ENCODE measurements at regions not wholly inside any gene's neighbourhood (a gene's known extent, or its start where the extent isn't known, plus 50 kb on each side); places are given as distances from the start of the nearest gene placed in this dataset.
"Not testable (repeated sequence)": the region's sequence is repeated elsewhere in the genome, so short reads cannot be mapped to it uniquely, and the experiment has no call there.

DNA sequence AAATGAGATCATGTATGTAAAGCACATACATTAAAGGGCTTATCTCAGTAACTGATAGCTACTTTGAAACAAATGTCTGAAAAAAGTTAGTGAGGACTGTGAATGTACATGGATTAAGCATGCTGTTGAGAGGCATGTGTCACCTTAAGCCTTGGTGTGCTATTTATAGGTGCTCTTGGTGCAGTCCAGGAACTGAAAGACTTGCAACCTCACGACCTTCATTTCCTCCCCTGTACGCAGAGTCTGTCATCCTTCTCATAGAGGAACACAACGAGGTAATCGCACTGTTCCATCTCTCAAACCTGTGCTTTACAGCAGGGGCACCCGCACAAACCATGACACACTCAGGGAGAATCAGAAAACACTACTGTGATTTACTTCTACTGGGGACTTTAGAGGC is 65.6 kb downstream of the UFM1 start:
- DNase-seq (ENCODE audit: low read depth in 2 of 3, low spot score in 1 of 3), result no peak

DNA sequence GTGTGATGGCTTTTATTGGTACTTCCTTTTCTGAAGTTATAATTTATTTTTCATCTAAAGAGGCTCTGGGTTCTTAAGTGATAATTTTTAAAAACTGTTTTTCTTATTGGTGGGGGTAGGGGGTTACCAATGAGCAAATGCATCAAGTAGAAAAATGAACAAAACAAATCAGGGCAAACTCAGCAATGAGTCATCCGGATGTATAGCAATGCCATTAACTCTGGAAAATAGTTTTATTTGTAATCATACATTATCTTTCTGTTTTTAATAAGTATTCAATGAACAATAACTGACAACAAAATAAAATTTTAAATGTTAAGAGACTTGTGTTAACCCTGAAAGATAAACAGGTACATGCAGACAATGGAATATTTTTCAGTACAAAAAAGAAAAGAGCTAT is 67.6 kb downstream of the UFM1 start:
- DNase-seq (ENCODE audit: low read depth in 2 of 3, low spot score in 1 of 3), result no peak

DNA sequence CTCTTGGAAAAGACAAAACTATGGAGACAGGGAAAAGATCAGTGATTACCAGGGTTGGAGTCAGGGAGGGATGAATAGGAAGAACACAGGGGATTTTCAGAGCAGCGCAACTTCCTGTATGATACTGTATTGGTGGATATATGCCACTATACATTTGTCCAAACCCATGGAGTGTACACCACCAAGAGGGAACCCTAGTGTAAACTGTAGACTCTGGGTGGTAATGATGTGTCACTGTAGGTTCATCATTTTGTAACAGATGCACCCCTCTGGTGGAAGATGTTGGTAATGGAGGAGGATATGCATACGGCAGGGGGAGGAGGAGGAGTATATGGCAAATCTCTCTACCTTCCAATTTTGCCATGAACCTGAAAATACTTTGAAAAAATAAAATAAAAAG is 68.1 kb downstream of the UFM1 start:
- no peak for DNase-seq (ENCODE audit: low read depth in 2 of 3, low spot score in 1 of 3)

DNA sequence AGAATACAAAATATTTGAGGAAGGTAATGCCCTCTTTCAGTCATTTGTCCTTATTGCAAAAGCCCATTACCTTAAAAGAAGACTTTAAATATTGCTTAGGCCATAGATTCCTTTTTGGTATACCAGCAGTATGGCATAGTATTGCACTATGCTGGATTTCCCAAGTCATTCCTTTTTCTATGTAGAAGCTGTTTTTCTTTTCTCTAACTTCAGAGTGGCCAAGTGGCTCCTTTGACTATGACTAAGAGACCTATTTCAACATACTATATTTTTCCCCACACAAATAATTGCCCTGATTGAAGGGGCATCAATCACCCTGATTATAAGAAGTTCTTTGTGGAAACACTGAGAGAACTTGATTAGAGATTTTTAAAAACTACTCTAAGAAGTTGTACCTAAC is 68.6 kb downstream of the UFM1 start:
- DNase-seq (ENCODE audit: low read depth in 2 of 3, low spot score in 1 of 3), result no peak

GRCh38 chr13:38419312-38419873 is 69.7 kb downstream of the UFM1 start:
- DNase-seq (ENCODE audit: low read depth in 2 of 3, low spot score in 1 of 3), result no peak

DNA sequence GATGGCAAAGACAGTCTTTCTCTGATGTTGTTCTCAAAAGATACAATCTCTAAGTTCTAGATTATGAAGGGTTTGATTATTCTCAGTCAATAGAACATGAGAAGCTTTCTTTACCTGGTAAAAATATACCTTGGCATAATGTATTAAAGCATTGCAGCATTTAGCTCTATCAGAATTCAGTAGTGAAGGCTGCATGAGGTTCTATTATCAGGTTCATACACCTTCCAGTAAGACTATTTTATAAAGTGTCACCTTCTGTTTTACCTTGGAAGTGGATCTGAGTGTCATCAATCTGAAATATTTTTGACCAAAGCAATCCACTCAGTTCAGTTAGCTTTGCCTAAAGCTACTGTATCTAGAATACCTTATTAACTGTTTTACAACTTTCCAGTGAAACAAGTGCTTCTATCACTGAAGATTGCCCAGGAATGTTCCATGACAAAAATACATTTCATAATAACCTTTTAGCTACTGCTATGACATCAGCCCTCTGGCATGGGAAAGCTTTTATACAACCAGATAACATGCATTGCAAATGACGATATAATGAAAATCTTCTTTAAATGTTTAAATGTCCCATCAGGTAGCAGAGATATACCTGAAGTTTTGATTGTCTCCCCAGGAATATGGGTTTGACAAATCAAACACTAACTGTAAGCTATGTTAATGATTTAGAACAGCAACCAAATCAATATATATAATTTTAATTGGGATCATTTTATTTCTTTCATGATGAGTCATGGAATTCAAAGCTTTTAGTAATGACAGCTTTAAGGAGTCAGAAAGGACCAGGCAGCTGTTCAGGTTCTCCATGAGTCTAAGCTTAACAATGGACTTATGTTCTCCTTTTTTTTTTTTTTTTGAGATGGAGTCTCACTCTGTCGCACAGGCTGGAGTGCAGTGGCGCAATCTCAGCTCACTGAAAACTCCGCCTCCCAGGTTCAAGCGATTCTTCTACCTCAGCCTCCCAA is 72.2 kb downstream of the UFM1 start:
- DNase-seq (ENCODE audit: low read depth in 2 of 3, low spot score in 1 of 3), result no peak

DNA sequence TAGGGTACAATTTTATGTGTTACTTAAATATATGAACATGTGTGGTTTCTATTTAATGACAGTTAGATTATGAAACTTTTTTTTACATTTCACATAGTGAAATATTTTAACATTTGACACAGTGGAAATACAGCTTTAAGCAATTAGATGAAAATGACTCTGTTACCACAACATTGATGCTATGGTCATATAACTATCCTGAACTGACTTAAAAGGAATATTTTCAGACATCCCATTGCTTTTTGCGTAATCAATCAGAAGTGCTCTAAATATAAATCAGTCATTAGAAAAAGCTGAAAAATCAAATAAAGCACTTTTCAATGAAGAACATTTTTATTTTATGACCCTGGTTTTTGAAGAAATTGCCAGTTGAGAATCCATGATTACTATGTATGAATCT is 80.3 kb downstream of the UFM1 start:
- DNase-seq (ENCODE audit: low read depth in 2 of 3, low spot score in 1 of 3), result no peak

- no peak for DNase-seq (ENCODE audit: low read depth in 2 of 3, low spot score in 1 of 3)
These were observed 81.1 kb downstream of the UFM1 start for GRCh38 chr13:38430796-38431195.

DNA sequence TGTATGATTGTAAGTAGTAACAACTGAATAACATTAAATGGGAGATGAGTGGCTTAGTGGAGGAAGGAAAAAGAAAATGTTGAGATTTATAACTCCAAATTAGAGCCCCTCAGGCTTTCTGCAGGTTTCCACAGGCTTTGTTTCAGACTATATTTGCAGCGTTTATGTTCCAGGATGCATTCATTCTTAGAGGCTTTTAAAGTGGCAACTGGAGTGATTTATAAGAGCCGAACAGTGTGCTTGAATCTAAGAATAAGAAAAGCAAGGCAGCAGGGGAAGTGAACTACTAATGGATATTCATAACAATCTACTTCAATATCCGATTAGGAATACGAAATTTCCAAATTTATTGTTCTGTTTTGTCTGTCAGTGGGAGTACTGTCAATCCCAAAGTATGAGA is 91.0 kb downstream of the UFM1 start:
- DNase-seq (ENCODE audit: low read depth in 2 of 3, low spot score in 1 of 3), result no peak

GRCh38 chr13:38444904-38445303 is 95.3 kb downstream of the UFM1 start:
- no peak for DNase-seq (ENCODE audit: low read depth in 2 of 3, low spot score in 1 of 3)

- no peak for DNase-seq (ENCODE audit: low read depth in 2 of 3, low spot score in 1 of 3)
These were observed 103.0 kb downstream of the UFM1 start for GRCh38 chr13:38452656-38453055.

DNA sequence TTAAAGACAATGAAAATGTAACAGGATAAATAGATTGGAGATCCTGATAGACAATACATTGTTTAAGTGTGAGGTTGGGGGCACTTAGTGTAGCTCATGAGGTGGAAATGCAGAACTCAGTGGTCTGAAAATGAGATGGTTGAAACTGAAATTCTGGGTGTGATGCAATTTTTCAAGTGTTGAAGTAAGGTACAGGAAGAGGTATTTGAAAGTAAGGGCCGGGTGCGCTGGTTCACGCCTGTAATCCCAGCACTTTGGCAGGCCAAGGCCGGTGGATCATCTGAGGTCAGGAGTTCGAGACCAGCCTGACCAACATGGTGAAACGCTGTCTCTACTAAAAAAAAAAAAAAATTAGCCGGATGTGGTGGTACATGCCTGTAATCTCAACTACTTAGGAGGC is 113.0 kb downstream of the UFM1 start:
- DNase-seq (ENCODE audit: low read depth in 2 of 3, low spot score in 1 of 3), result no peak

GRCh38 chr13:38463048-38463447 is 113.4 kb downstream of the UFM1 start:
- no peak for DNase-seq (ENCODE audit: low read depth in 2 of 3, low spot score in 1 of 3)

- DNase-seq (ENCODE audit: low read depth in 2 of 3, low spot score in 1 of 3), result not testable (repeated sequence)
These were observed 122.8 kb downstream of the UFM1 start for GRCh38 chr13:38472411-38472810.

GRCh38 chr13:38473305-38473704 is 123.7 kb downstream of the UFM1 start:
- no peak for DNase-seq (ENCODE audit: low read depth in 2 of 3, low spot score in 1 of 3)

GRCh38 chr13:38477676-38478075 is 128.0 kb downstream of the UFM1 start:
- no peak for DNase-seq (ENCODE audit: low read depth in 2 of 3, low spot score in 1 of 3)

DNA sequence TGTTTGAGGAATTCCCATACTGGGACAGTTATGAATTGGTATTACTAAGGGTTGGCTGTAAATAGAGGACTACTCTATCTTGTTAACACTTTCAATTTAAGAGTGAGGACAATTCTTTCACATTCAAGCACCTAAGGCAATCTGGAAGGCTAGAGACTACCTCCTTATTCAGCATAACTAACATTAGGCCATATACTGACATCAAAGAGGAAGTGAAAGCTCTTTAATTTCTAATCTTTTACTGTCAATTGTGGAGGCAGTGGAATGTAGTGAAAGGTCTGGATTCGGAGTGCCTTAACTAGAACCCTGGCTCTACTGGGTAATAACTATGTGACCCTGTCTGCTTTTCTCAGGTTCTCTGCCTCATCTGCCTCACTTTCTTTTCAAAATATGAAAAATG is 134.0 kb downstream of the UFM1 start:
- no peak for DNase-seq (ENCODE audit: low read depth in 2 of 3, low spot score in 1 of 3)

DNA sequence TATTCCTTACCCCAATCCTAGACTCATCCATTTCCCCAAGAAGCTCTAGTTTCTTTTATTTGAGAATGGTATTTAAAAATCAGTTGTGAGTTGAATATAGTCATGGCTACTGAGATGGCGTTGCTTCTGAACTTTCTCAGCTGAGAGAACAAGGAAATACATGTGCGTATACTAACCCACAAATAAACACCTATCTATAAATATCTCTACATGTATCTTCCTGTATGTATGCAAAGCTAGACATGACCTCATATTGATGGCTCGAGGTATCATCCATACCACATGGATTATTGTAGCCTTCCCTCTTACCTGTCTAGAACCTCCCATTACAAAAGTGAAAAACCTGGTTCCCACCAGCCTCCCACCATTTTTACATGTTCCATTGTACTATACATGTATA is 141.0 kb downstream of the UFM1 start:
- DNase-seq (ENCODE audit: low read depth in 2 of 3, low spot score in 1 of 3), result no peak

DNA sequence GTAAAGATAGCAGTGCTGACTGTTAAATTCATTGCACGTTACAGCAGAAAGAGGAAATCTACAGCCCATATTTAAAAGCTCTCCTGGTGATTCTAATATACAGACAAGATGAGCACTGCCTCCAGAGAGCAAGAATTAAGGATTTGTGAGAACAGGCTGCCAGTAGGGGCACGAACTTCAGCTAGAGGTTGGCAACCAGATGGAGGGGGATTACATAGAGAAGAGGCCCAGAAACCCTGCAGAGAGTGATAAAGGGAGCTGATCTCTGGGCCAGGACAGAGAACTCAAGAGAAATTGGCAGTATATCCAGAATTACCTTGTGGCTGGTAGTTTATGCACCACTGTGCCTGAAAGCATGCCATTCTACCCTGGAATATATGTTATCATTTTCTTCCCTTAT is 144.8 kb downstream of the UFM1 start:
- DNase-seq (ENCODE audit: low read depth in 2 of 3, low spot score in 1 of 3), result no peak

- DNase-seq (ENCODE audit: low read depth in 2 of 3, low spot score in 1 of 3), result no peak
These were observed 147.3 kb downstream of the UFM1 start for GRCh38 chr13:38496917-38497316.

- no peak for DNase-seq (ENCODE audit: low read depth in 2 of 3, low spot score in 1 of 3)
These were observed 148.6 kb downstream of the UFM1 start for GRCh38 chr13:38498271-38498670.

GRCh38 chr13:38514575-38514974 is 164.9 kb downstream of the UFM1 start:
- DNase-seq (ENCODE audit: low read depth in 2 of 3, low spot score in 1 of 3), result no peak

GRCh38 chr13:38518328-38518727 is 168.5 kb upstream of the FREM2 start:
- no peak for DNase-seq (ENCODE audit: low read depth in 2 of 3, low spot score in 1 of 3)
